D721Med (cell line): ENCODE measurements at regions not wholly inside any gene's neighbourhood (a gene's known extent, or its start where the extent isn't known, plus 50 kb on each side); places are given as distances from the start of the nearest gene placed in this dataset.

Experiments used
- DNase-seq: peaks from one replicate; pipeline ENCODE4 v3.0.0; 2011; ENCODE audit warnings: low spot score; ENCODE audit not compliant: insufficient read length
- FAIRE-seq: peaks from 2 replicates; lab custom pipeline; 2011; peaks lifted over from hg19 to GRCh38; lab: Jason Lieb, UNC
- TF ChIP-seq, protein P1 (sequence below): IDR thresholded peaks from 2 replicates; pipeline ENCODE4 v1.5.1; 2012; ENCODE audit warnings: mild to moderate bottlenecking, control low read depth; ENCODE audit not compliant: insufficient read depth; ENCODE audit errors: missing control alignments

DNA sequence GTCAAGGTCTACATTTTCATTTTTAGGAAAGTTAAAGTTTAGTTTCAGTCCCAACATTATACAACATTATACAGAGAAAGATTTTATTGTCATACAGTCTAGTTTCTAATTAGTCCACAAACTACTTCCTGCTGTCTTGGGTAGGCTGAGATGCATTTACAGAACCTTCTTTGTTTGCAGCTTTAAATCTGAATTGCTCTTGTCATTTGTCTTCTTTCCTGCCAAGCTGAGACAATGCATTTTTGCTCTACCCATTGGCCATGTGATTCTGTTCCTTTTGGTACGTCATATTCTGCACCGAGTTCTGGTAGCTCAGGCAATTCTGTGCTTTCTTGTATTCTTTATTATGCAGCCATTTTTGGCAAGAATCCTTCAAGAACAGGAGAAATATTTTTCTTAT lies 228.5 kb downstream of the ATP23 start:
- TF ChIP-seq, protein P1, sequence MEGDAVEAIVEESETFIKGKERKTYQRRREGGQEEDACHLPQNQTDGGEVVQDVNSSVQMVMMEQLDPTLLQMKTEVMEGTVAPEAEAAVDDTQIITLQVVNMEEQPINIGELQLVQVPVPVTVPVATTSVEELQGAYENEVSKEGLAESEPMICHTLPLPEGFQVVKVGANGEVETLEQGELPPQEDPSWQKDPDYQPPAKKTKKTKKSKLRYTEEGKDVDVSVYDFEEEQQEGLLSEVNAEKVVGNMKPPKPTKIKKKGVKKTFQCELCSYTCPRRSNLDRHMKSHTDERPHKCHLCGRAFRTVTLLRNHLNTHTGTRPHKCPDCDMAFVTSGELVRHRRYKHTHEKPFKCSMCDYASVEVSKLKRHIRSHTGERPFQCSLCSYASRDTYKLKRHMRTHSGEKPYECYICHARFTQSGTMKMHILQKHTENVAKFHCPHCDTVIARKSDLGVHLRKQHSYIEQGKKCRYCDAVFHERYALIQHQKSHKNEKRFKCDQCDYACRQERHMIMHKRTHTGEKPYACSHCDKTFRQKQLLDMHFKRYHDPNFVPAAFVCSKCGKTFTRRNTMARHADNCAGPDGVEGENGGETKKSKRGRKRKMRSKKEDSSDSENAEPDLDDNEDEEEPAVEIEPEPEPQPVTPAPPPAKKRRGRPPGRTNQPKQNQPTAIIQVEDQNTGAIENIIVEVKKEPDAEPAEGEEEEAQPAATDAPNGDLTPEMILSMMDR, result no peak
- no peak for FAIRE-seq
- no peak for DNase-seq

DNA sequence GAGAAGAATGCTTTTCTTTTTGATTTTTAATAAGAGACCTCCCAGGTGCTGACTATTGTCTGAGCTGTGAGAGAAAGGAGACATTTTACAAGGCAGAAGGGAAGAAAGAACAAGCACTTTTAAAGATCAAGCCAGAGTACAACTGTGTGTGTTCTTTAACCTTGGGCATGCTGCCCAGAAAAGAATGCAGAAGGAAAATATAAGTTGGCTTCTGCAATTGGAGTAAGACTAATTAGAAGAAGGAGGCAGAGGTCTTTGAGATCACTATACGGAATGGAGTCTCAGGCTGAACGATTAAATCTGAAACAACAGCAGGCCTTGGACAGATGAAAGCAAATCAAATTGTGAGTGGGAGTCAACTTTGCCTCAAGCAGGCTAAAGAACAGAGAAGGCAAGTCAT lies 230.5 kb downstream of the ATP23 start:
- no peak for DNase-seq
- no peak for FAIRE-seq
- TF ChIP-seq, protein P1, result no peak

DNA sequence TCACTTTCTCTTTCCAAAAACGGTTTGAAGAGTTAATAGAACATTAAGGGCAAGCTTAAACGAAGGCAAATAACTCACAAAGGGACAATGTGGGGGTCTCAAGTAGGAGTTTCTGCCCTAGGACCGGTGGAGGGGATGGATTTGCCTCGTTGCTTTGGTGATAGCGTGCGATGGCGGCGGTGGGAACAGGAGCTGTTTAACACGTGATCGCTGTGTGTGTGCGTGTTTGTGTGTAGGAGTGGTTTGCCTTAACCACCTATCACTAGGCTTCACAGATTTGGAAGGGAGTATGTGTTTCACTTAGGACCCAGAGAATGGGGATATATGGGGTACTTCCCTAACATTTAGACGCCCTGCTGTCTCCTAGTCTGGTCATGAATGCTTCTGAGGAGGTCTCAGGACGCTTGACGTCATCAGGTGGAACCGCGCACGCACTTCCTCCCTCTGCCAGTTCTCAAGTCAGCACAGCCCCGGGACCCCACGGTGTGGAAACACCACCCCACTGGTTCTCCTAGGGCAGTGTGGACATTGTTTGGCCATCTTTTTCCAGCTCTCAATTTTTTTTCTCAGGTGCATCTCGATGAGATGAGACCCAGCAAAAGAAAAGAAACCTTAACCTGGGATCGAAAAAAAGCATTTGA lies 231.2 kb downstream of the ATP23 start:
- DNase-seq (no peak), FAIRE-seq (no peak)
- TF ChIP-seq, protein P1, result no peak

DNA sequence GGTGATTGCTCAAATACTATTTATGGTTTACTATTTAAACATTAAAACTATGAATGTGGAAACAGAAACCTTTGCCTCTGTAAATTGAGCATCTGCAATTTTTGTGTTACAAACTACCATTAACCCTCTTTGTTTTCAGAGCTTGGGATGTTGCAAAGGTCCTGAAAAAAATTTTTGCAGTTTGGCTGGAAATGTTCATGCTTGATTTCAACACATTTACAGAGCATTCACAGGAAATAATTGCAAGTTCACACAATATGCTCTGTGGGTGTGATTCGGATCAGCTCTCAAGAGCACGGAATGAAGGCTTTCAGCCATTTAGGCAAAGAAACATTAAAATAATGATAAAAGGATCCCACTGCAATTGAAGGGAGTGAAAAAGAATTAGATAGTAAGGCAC lies 232.9 kb downstream of the ATP23 start:
- no peak for FAIRE-seq
- TF ChIP-seq, protein P1, result no peak
- no peak for DNase-seq

DNA sequence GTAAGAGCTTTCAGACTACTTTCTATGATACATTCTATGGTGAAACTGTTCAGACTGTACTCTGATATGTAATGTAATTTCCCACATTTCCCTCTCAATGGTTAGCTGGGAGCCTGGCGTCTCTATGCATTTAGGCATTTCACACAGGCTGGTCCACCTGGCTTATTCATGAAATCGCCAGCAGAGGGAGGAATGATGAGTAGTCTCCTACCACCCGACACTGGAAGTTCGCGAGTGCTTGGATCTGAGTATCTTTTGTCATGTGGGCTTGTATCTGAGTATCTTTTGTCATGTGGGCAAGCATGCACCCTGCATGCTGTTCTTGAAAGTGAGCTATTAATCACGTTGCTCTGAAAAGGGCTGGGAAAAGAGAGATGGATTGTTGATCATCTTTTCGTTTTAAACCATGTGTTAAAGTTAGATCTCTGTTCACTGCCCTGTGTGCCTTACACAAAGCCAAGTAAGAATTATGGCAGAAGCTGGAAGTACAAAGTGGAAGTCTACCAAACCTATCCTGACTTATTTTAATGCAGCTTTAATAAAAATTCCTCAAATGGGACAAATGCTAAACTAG lies 235.0 kb downstream of the ATP23 start:
- DNase-seq (no peak), FAIRE-seq (no peak)
- TF ChIP-seq, protein P1, result peak; percentile 61

DNA sequence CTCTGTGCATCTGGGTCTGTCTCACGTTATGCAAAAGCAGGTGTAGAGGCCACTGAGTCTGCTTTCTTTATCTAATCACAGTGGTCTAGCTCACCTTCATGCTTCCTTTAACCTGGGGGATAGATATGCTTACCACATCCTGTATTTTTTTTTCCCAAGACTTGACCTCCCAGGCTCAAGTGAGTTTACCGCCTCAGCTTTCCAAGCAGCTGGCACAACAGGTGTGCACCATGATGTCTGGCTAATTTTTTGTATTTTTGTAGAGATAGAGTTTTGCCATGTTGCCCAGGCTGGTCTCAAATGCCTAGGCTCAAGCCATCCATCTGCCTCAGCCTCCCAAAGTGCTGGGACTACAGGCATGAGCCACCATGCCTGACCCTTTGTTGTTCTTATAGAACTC lies 236.0 kb downstream of the ATP23 start:
- DNase-seq, result no peak
- no peak for FAIRE-seq
- TF ChIP-seq, protein P1, result no peak

DNA sequence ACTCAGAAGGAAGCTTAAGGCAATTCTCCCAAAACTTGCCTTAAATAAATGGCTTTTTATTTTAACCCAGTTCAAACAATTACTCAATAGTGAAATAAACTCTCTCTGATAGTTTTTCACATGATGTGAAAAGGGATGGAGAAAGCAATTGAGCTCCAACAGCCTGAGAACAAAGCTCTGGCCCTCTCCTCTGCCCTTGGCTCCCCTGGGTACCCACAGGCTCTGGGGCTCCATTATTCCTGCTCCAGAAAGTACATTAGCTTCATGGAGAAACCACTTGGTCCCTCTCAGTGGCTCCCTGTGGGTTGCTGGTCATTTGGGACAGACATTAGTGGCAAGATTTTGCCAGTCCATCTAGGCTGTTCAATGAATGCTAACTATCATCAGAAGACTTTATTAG lies 242.8 kb downstream of the ATP23 start:
- FAIRE-seq (no peak), DNase-seq (no peak)
- TF ChIP-seq, protein P1, result no peak
